Type B pancreatic cell (in vitro differentiated cells): ENCODE measurements at regions not wholly inside any gene's neighbourhood (a gene's known extent, or its start where the extent isn't known, plus 50 kb on each side); places are given as distances from the start of the nearest gene placed in this dataset.
A peak's percentile ranks its signal among the peaks of the same experiment; 100 is the strongest.

ENCODE experiments used
- DNase-seq: peaks from one replicate; pipeline ENCODE4 v3.0.0; 2021; ENCODE audit warnings: mixed read lengths; ENCODE audit not compliant: unreplicated experiment; ENCODE audit errors: extremely low spot score
- H3K27ac Mint-ChIP-seq: 2 replicates; pipeline ENCODE4 v1.8.0; 2021; ENCODE audit warnings: mild to moderate bottlenecking, mixed read lengths
- H3K27me3 Mint-ChIP-seq: 2 replicates; pipeline ENCODE4 v1.8.0; 2021; ENCODE audit warnings: mixed read lengths
- H3K36me3 Mint-ChIP-seq: 2 replicates; pipeline ENCODE4 v1.8.0; 2021; ENCODE audit warnings: mixed read lengths
- H3K4me1 Mint-ChIP-seq: one replicate; pipeline ENCODE4 v1.8.0; 2021; ENCODE audit warnings: mixed read lengths; ENCODE audit not compliant: unreplicated experiment
- H3K4me3 Mint-ChIP-seq: 2 replicates; pipeline ENCODE4 v1.8.0; 2021; ENCODE audit warnings: mild to moderate bottlenecking, mixed read lengths
- H3K9me3 Mint-ChIP-seq: 2 replicates; pipeline ENCODE4 v1.8.0; 2021; ENCODE audit warnings: mixed read lengths
- TF ChIP-seq, protein P1 (sequence below): fragments of 200-600 bp; sonication (generic); conservative IDR thresholded peaks from 2 replicates; pipeline ENCODE4 v1.5.0; 2021; ENCODE audit warnings: antibody characterized with exemption, mild to moderate bottlenecking

DNA sequence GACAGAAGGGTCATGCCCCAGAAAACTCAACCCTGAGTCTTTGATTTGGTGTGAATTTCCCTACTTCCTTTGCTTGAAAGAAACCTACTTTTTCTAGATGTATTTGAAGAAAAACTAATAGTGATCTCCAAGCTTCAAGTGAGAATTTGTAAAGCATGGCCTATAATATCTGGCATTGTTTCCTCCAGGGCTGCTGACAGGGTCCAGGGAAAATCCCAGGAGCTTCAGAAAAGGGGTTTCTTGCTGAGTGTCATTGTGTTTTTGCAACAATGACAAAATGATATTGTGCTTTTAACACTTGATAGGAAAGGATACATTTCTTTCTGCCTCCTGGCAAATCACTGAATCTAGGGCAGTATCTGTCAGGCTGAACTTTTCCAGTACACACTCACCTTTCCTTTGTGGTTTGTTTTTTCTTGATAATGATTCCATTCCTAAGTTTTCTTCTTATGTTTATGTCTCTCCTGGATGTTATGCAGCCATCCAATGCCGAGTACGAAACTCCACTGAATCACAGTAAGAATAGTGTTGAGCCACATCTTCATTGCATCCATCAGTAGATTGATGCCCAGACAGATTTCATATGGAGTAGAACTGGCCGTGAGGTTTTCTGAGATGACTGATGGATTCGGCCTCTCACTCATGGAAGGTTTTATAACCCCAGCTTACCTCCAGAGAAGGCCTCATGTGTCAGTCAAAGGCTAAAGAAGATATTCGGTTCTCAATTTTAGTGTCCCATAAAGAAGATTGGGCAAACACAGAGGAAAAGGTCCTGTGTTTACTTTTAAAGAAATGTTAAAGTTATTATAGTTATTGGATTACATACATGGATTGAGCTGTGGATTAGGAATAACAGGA lies 76.9 kb upstream of the STEAP1B start:
- Mint-ChIP-seq H3K4me3 (no peak overlapping the region), H3K36me3 (no peaks in the 10 kb centered on the region), H3K4me1 (peaks cover 3% of the 10 kb centered on the region), H3K9me3 (peaks cover 3% of the 10 kb centered on the region), H3K27ac (no peak overlapping the region), H3K27me3 (no peaks in the 10 kb centered on the region)
- no peak for DNase-seq
- TF ChIP-seq, protein P1, sequence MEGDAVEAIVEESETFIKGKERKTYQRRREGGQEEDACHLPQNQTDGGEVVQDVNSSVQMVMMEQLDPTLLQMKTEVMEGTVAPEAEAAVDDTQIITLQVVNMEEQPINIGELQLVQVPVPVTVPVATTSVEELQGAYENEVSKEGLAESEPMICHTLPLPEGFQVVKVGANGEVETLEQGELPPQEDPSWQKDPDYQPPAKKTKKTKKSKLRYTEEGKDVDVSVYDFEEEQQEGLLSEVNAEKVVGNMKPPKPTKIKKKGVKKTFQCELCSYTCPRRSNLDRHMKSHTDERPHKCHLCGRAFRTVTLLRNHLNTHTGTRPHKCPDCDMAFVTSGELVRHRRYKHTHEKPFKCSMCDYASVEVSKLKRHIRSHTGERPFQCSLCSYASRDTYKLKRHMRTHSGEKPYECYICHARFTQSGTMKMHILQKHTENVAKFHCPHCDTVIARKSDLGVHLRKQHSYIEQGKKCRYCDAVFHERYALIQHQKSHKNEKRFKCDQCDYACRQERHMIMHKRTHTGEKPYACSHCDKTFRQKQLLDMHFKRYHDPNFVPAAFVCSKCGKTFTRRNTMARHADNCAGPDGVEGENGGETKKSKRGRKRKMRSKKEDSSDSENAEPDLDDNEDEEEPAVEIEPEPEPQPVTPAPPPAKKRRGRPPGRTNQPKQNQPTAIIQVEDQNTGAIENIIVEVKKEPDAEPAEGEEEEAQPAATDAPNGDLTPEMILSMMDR = no peak

DNA sequence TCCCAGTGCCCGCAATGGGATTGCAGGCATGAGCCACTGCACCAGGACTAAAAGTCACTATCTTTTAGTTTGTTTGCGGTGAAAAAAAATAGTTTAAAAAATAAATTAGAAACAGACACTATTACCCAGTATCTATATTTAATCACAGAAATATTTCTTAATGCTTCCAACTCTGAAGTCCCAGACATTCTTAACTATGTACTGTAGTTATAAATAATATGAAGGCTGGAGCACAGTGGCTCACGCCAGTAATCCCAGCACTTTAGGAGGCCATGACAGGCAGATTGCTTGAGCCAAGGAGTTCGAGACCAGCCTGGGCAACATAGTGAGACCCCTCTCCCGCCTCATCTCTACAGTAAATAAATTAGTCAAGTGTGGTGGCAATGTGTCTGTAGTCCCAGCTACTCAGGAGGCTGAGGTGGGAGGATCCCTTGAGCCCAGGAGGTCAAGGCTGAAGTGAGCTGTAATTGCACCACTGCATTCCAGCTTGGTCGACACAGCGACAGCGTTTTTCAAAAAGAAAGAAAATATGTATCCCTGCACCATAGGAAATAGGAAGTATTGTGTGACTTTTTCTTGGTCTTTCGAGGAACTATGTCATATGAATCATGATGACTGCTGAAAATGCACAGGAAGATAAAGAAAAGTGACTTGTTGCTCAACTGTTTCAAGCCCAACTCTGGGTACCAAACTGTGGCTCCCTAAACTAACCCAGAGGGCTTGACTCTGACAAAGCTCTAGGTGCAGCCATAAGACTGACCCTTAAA lies 74.9 kb upstream of the STEAP1B start:
- H3K27me3 Mint-ChIP-seq = no peaks in the 10 kb centered on the region
- no peak for DNase-seq
- H3K4me3 Mint-ChIP-seq = no peak overlapping the region
- peaks cover 3% of the 10 kb centered on the region for H3K4me1 Mint-ChIP-seq
- no peak overlapping the region for H3K27ac Mint-ChIP-seq
- H3K9me3 Mint-ChIP-seq = peaks cover 3% of the 10 kb centered on the region
- no peaks in the 10 kb centered on the region for H3K36me3 Mint-ChIP-seq
- TF ChIP-seq, protein P1 = no peak

DNA sequence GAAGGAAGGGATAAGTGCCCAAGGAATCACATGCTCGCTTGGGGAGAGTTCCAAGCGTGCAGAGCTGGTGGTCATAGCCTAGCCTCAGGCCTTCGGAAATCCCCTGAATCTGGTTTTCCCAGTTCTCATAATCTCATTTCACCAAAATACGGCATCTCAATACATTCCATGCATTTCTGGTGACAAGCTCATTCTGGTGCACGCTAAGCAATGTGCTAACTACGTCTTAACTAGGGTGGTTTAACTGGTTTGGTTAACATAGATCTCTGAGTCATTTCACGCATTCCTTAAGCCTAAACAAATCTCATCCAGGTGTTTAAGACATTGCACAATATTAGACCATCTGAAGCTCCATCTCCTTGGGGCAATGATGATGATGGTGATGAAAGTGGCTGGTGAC lies 72.9 kb upstream of the STEAP1B start:
- H3K27me3 Mint-ChIP-seq = no peaks in the 10 kb centered on the region
- peaks cover 4% of the 10 kb centered on the region for H3K9me3 Mint-ChIP-seq
- H3K36me3 Mint-ChIP-seq = no peaks in the 10 kb centered on the region
- TF ChIP-seq, protein P1 = no peak
- H3K4me1 Mint-ChIP-seq = peaks cover 3% of the 10 kb centered on the region
- H3K27ac Mint-ChIP-seq = peak overlapping the region; percentile 80
- no peak overlapping the region for H3K4me3 Mint-ChIP-seq
- DNase-seq = no peak

DNA sequence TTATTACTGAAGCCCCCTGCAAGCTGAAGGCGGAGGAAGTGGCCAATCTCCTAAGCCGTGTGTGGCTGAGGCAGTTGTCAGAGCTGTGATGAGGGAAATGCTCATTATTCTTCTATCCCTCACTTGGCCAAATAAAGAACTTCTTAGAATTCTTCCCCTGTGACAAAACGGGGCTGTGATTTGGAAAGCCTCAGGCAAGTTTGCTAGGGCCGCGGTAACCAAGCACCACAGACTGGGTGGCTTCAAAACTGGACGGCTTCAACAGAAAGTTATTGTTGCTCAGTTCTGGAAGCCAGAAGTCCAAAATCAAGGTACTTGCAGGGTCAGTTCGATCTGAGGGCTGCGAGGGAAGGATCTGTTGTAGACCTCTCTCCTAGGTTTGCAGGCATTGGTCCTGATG lies 72.3 kb upstream of the STEAP1B start:
- Mint-ChIP-seq H3K9me3 (peaks cover 7% of the 10 kb centered on the region), H3K4me1 (no peaks in the 10 kb centered on the region), H3K27ac (peak overlapping the region; percentile 80), H3K36me3 (no peaks in the 10 kb centered on the region), H3K4me3 (no peak overlapping the region), H3K27me3 (no peaks in the 10 kb centered on the region)
- TF ChIP-seq, protein P1 = no peak
- no peak for DNase-seq

DNA sequence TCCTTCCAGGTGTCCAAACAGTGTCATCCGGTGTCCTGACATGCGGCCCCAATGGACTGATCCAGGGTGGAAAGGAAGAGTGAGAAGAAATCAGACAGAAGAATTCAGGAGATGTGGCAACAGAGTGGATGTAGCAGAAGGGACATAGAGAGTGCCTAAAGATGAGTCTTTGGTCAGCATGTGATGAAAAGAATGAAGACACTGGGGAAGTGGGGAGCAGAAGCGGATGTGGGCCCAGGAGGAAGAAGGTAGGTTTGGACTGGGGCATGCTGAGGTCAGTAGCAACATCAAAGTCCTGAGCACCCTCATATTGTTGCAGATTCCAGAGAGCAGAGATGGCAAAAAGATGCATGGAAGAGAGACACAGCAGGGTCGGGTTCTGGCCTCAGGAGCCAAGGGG lies 71.8 kb upstream of the STEAP1B start:
- Mint-ChIP-seq H3K4me1 (no peaks in the 10 kb centered on the region), H3K27ac (no peak overlapping the region), H3K36me3 (no peaks in the 10 kb centered on the region), H3K4me3 (no peak overlapping the region), H3K27me3 (no peaks in the 10 kb centered on the region), H3K9me3 (peaks cover 7% of the 10 kb centered on the region)
- DNase-seq = no peak
- TF ChIP-seq, protein P1 = no peak
